ENCODE measurements at regions not wholly inside any gene's neighbourhood (a gene's known extent, or its start where the extent isn't known, plus 50 kb on each side); places are given as distances from the start of the nearest gene placed in this dataset.

GRCh38 chr22:27142286-27142685, 484.9 kb downstream of the MIAT start:
- no peak for DNase-seq

DNA sequence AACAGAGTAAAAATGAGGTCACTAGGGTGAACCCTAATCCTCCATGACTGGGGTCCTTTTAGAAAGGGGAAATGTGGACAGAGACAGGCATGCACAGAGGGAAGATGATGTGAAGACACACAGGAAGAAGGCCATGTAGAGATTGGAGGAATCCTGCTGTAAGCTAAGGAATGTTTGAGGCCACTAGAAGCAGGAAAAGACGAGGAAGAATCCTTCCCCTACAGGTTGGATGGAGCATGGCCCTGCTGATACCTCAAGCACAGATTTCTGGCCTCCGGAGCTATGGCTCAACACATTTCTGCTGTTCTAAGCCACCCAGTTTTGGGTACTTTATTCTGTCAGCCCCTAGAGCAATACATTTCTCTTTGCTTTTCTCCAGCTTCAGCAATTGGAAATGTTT, 486.9 kb downstream of the MIAT start:
- no peak for DNase-seq
- no peak for ATAC-seq
- Histone ChIP-seq H3K4me1 (no peaks in the 10 kb centered on the region), H3K4me3 (no peak overlapping the region), H3K9me3 (no peaks in the 10 kb centered on the region), H3K27me3 (peaks cover 11% of the 10 kb centered on the region), H3K36me3 (no peaks in the 10 kb centered on the region), H3K27ac (no peak overlapping the region)
- no peak for TF ChIP-seq CTCF (IDR thresholded peaks at IDR 0.05)
- intact Hi-C loops (cut with DNase I) = no loop called here

More at GRCh38 chr22:27142286-27142685, 484.9 kb downstream of the MIAT start:
- no peak for ATAC-seq
- Histone ChIP-seq H3K27ac (no peak overlapping the region), H3K9me3 (no peaks in the 10 kb centered on the region), H3K27me3 (peaks cover under 1% of the 10 kb centered on the region), H3K36me3 (no peaks in the 10 kb centered on the region), H3K4me3 (no peak overlapping the region), H3K4me1 (no peaks in the 10 kb centered on the region)
- TF ChIP-seq CTCF (IDR thresholded peaks at IDR 0.05) = no peak
- intact Hi-C loops (cut with DNase I) = no loop called here

- Histone ChIP-seq H3K36me3 (no peaks in the 10 kb centered on the region), H3K27me3 (peaks cover 11% of the 10 kb centered on the region), H3K4me3 (no peak overlapping the region), H3K4me1 (peaks cover 12% of the 10 kb centered on the region), H3K27ac (no peak overlapping the region), H3K9me3 (no peaks in the 10 kb centered on the region)
- no peak for TF ChIP-seq CTCF (IDR thresholded peaks at IDR 0.05)
- DNase-seq = no peak
- ATAC-seq = no peak
- intact Hi-C loops (cut with DNase I) = no loop called here
Observed at GRCh38 chr22:27146866-27147633, 489.7 kb downstream of the MIAT start.

GRCh38 chr22:27148055-27148454, 490.7 kb downstream of the MIAT start:
- Histone ChIP-seq H3K36me3 (no peaks in the 10 kb centered on the region), H3K4me3 (no peak overlapping the region), H3K27ac (no peak overlapping the region), H3K4me1 (peaks cover 12% of the 10 kb centered on the region), H3K9me3 (no peaks in the 10 kb centered on the region), H3K27me3 (peaks cover 11% of the 10 kb centered on the region)
- DNase-seq (no peak), ATAC-seq (no peak)
- no peak for TF ChIP-seq CTCF (IDR thresholded peaks at IDR 0.05)
- intact Hi-C loops (cut with DNase I) = no loop called here

DNA sequence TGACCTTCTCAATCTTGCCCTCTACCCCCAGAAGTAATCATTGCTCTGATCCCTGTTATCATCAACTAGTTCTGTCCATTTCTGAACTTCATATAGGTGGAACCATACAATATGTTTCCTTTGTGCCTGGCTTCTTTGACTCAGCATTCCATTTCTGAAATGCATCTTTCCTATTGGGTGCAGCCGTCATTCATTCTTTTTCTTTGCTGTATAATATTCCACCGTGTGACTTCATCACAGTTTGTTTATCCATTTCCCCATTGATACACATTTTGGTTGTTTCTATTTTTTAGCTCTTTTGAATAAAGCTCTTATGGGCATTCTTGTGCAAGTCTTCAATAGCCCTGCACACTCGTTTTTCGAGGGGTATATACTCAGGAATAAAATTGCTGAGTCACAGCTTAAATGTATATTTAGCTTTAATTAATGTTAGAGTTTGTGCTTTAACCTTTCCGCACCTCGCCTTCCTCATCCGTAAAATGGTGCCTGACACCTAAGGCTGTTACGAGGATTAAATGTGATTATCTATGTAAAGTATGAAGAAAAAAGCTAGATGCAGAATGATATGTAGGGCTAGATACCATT, 491.6 kb downstream of the MIAT start:
- H3K4me3 ChIP-seq = no peak overlapping the region
- H3K9me3 ChIP-seq = no peaks in the 10 kb centered on the region
- DNase-seq (no peak), ATAC-seq (no peak)
- H3K36me3 ChIP-seq = no peaks in the 10 kb centered on the region
- peaks cover 11% of the 10 kb centered on the region for H3K27me3 ChIP-seq
- H3K4me1 ChIP-seq = peaks cover 12% of the 10 kb centered on the region
- no peak overlapping the region for H3K27ac ChIP-seq
- intact Hi-C loops (cut with DNase I) = no loop called here
- TF ChIP-seq CTCF (IDR thresholded peaks at IDR 0.05) = no peak
